ENCODE measurements at regions not wholly inside any gene's neighbourhood (a gene's known extent, or its start where the extent isn't known, plus 50 kb on each side); places are given as distances from the start of the nearest gene placed in this dataset.

- no peak for TF ChIP-seq CTCF (conservative IDR thresholded peaks at IDR 0.05; ENCODE audit: low read length)
- no peak for TF ChIP-seq EZH2phosphoT487 (IDR thresholded peaks at IDR 0.05; ENCODE audit: borderline replicate concordance, low read depth, low read length)
These were observed 325.3 kb upstream of the TFPI start for GRCh38 chr2:187879491-187879890.

All from OCI-LY7 (cell line).